ENCODE measurements at regions not wholly inside any gene's neighbourhood (a gene's known extent, or its start where the extent isn't known, plus 50 kb on each side); places are given as distances from the start of the nearest gene placed in this dataset.

GRCh38 chr11:95284057-95285052 is 53.4 kb upstream of the SESN3 start:
- ATAC-seq (ENCODE audit: low read depth) (no peak), DNase-seq (no peak)
- Histone ChIP-seq H3K4me2 (ENCODE audit: low read depth, low read length) (no peak overlapping the region), H3K27ac (ENCODE audit: insufficient read depth, low read length) (no peak overlapping the region), H2BK120ac (ENCODE audit: low read depth, low read length) (no peak overlapping the region), H3K9me1 (ENCODE audit: insufficient read depth, low read length) (no peaks in the 10 kb centered on the region), H4K91ac (ENCODE audit: insufficient read depth, low read depth, low read length) (no peak overlapping the region), H2BK20ac (ENCODE audit: low read depth, low read length) (no peak overlapping the region), H2AK5ac (ENCODE audit: low read depth, low read length) (no peak overlapping the region), H3K9ac (ENCODE audit: low read depth, low read length) (no peak overlapping the region), H3K4me1 (ENCODE audit: control insufficient read depth, insufficient read depth, low read length) (no peaks in the 10 kb centered on the region), H3K56ac (ENCODE audit: extremely low read depth, insufficient read depth, low read length) (no peak overlapping the region), H4K5ac (ENCODE audit: low read depth, low read length) (no peak overlapping the region), H3K14ac (replicated peaks; ENCODE audit: low read depth, low read length) (no peak overlapping the region), H3K18ac (ENCODE audit: low read depth, low read length) (no peak overlapping the region), H4K8ac (ENCODE audit: low read depth in 2 of 2, low read length in 2 of 2) (no peak overlapping the region), H3K4ac (ENCODE audit: low read depth, low read length) (no peak overlapping the region), H4K20me1 (ENCODE audit: insufficient read depth, low read length) (no peaks in the 10 kb centered on the region), H2BK15ac (ENCODE audit: low read depth, low read length) (no peak overlapping the region), H3K4me3 (ENCODE audit: insufficient read depth, low read depth, low read length) (no peak overlapping the region), H2AK9ac (replicated peaks; ENCODE audit: low read depth, low read length, poor library complexity) (no peak overlapping the region), H2BK5ac (ENCODE audit: low read depth, low read length, poor library complexity, severe bottlenecking) (no peak overlapping the region), H3K27me3 (ENCODE audit: control insufficient read depth, insufficient read depth, low read length) (peaks cover 4% of the 10 kb centered on the region; the same call in 1 of the 2 replicates), H3K23ac (ENCODE audit: low read depth, low read length) (no peak overlapping the region), H2AFZ (replicated peaks; ENCODE audit: low read length, poor library complexity) (no peak overlapping the region), H3K9me3 (ENCODE audit: control insufficient read depth, insufficient read depth, low read length) (no peaks in the 10 kb centered on the region), H3K79me1 (ENCODE audit: low read depth in 1 of 2, low read length in 2 of 2) (no peaks in the 10 kb centered on the region), H3K36me3 (ENCODE audit: control insufficient read depth, insufficient read depth, low read length) (no peaks in the 10 kb centered on the region)
- no TSS peak for BruUV-seq (replicated peaks)
- CTCF ChIA-PET, result no interaction called here
- no CpG with 5 or more reads among the region's 4 CpGs for WGBS, 2 experiments (ENCODE audit: extremely low coverage in 2 of 2, insufficient read length in 1 of 2)
- TF ChIP-seq MAZ (IDR thresholded peaks at IDR 0.05; ENCODE audit: borderline replicate concordance, low read depth, low read length) (no peak), CHD1 (IDR thresholded peaks at IDR 0.05; ENCODE audit: low read depth, low read length) (no peak), CTCF (conservative IDR thresholded peaks at IDR 0.05; ENCODE audit: low read depth, low read length) (no peak), NFE2L2 (IDR thresholded peaks at IDR 0.05; ENCODE audit: low read depth, low read length) (no peak), USF2 (IDR thresholded peaks at IDR 0.05; ENCODE audit: low read depth, low read length) (no peak), RFX5 (IDR thresholded peaks at IDR 0.05; ENCODE audit: low read depth, low read length) (no peak), MXI1 (IDR thresholded peaks at IDR 0.05; ENCODE audit: borderline replicate concordance, low read depth, low read length) (no peak)
- intact Hi-C loops (cut with micrococcal nuclease) (no loop called here), in situ Hi-C loops (cut with MboI; ENCODE audit: low sequenced_read_pairs) (no loop called here), dilution Hi-C loops (cut with HindIII; ENCODE audit: low sequenced_read_pairs, unreplicated experiment) (no loop called here)
- POLR2A ChIA-PET (ENCODE audit: unreplicated experiment), result no interaction called here

Measured in IMR-90 (cell line).